HCT116 (cell line): ENCODE measurements at regions not wholly inside any gene's neighbourhood (a gene's known extent, or its start where the extent isn't known, plus 50 kb on each side); places are given as distances from the start of the nearest gene placed in this dataset.

ENCODE experiments used
- ATAC-seq: fragments of 200-7000 bp; cut with Tn5 transposase; 2 replicates; pipeline ENCODE4 v1.9.1; 2020; ENCODE audit warnings: mild to moderate bottlenecking, moderate library complexity
- BruUV-seq: library from RNA; stranded (reverse); fragments of 400-500 nt; replicated peaks from 2 replicates; lab custom pipeline; 2021; lab: Mats Ljungman, UMichigan
- CTCF ChIA-PET: fragments of 300-600 bp; sonication (Branson Sonifier 250); formaldehyde crosslinking; loops from one replicate; lab custom pipeline; 2021; ENCODE audit warnings: antibody characterized with exemption; lab: Charles Lee
- POLR2A ChIA-PET: fragments of 300-600, 350-600 bp; sonication (Branson Sonifier 250); formaldehyde crosslinking; loops from one replicate; lab custom pipeline; 2021; ENCODE audit warnings: antibody characterized with exemption; lab: Charles Lee
- RAD21 ChIA-PET, 2 experiments: fragments of 300-600 bp; sonication (Branson Sonifier 250); formaldehyde crosslinking; loops; one replicate each; lab custom pipeline; 2023; ENCODE audit warnings: low total read pairs in 2 of 2; ENCODE audit not compliant: uncharacterized antibody in 2 of 2, unreplicated experiment in 2 of 2, low non-redundant PET in 1 of 2; lab: Charles Lee
- DNase-seq: peaks from one replicate; pipeline ENCODE4 v3.0.0-alpha.2; 2010; ENCODE audit warnings: low read depth, low spot score
- H2AFZ ChIP-seq: fragments of 200-600 bp; shearing (Covaris generic), sonication (generic); 2 replicates; pipeline ENCODE4 v1.6.1; 2017; ENCODE audit warnings: low read depth, mixed run types, mixed read lengths, antibody characterized with exemption, low read length; ENCODE audit not compliant: poor library complexity, severe bottlenecking
- H3K27ac ChIP-seq: 2 replicates; pipeline ENCODE4 v1.5.1; 2012; ENCODE audit warnings: low read depth, low read length
- H3K27me3 ChIP-seq: fragments of 200-600 bp; sonication (generic); 2 replicates; pipeline ENCODE4 v1.6.1; 2016; ENCODE audit warnings: mixed run types, low read length, mixed read lengths; ENCODE audit not compliant: insufficient read depth
- H3K36me3 ChIP-seq, 2 experiments: fragments of 200-500 bp in 1 of 2; fragments of 200-600 bp in 1 of 2; sonication (Bioruptor generic) in 1 of 2; sonication (generic) in 1 of 2; 2 replicates each; pipeline versions ENCODE4 v1.5.1 to v1.6.1; 2014 to 2016; ENCODE audit warnings: low read length in 2 of 2, inconsistent platforms in 1 of 2, mixed read lengths in 1 of 2, mixed run types in 1 of 2; ENCODE audit not compliant: insufficient read depth in 2 of 2, control insufficient read depth in 1 of 2
- H3K4me1 ChIP-seq, 2 experiments: fragments of 200-600 bp in 1 of 2; sonication (generic) in 1 of 2; 2 replicates each; pipeline versions ENCODE4 v1.5.1 to v1.6.1; 2012 to 2017; ENCODE audit warnings: low read length in 2 of 2, inconsistent platforms in 1 of 2, mild to moderate bottlenecking in 1 of 2, mixed read lengths in 1 of 2, mixed run types in 1 of 2, moderate library complexity in 1 of 2; ENCODE audit not compliant: insufficient read depth in 2 of 2, control insufficient read depth in 1 of 2
- H3K4me2 ChIP-seq: fragments of 200-600 bp; sonication (generic); 2 replicates; pipeline ENCODE4 v1.6.1; 2017; ENCODE audit warnings: mixed run types, low read length, mixed read lengths
- H3K4me3 ChIP-seq, 2 experiments: fragments of 200-600 bp in 1 of 2; sonication (generic) in 1 of 2; replicated peaks in 1 of 2; 2 replicates each; pipeline ENCODE4 v1.5.1; 2011 to 2016; ENCODE audit warnings: low read length in 2 of 2, control low read depth in 1 of 2, low read depth in 1 of 2, mild to moderate bottlenecking in 1 of 2, mixed read lengths in 1 of 2, mixed run types in 1 of 2
- H3K79me2 ChIP-seq: fragments of 200-600 bp; sonication (generic); 2 replicates; pipeline ENCODE4 v1.6.1; 2017; ENCODE audit warnings: mild to moderate bottlenecking, mixed run types, low read length, moderate library complexity, mixed read lengths; ENCODE audit not compliant: insufficient read depth
- H3K9ac ChIP-seq: fragments of 200-600 bp; sonication (generic); 2 replicates; pipeline ENCODE4 v1.6.1; 2016; ENCODE audit warnings: low read length, mixed read lengths
- H3K9me2 ChIP-seq: fragments of 200-600 bp; sonication (generic), shearing (Covaris generic); 2 replicates; pipeline ENCODE4 v1.6.1; 2017; ENCODE audit warnings: mixed run types, mild to moderate bottlenecking, moderate library complexity; ENCODE audit not compliant: insufficient read depth
- H3K9me3 ChIP-seq, 2 experiments: fragments of 200-500 bp in 1 of 2; fragments of 200-600 bp in 1 of 2; sonication (Bioruptor generic) in 1 of 2; sonication (generic) in 1 of 2; 2 replicates each; pipeline ENCODE4 v1.6.1; 2014 to 2017; ENCODE audit warnings: low read length in 2 of 2, mixed read lengths in 2 of 2, inconsistent platforms in 1 of 2, low read depth in 1 of 2, mild to moderate bottlenecking in 1 of 2, mixed run types in 1 of 2, moderate library complexity in 1 of 2; ENCODE audit not compliant: control insufficient read depth in 1 of 2, insufficient read depth in 1 of 2
- H4K20me1 ChIP-seq: fragments of 200-600 bp; sonication (generic), shearing (Covaris generic); 2 replicates; pipeline ENCODE4 v1.6.1; 2017; ENCODE audit warnings: mixed run types, mild to moderate bottlenecking, moderate library complexity; ENCODE audit not compliant: insufficient read depth
- ATF3 ChIP-seq: IDR thresholded peaks from 2 replicates; pipeline ENCODE4 v1.6.1; 2012
- CBX3 ChIP-seq: IDR thresholded peaks from 2 replicates; pipeline ENCODE4 v1.6.1; 2012; ENCODE audit warnings: low read depth
- EGR1 ChIP-seq: IDR thresholded peaks from 2 replicates; pipeline ENCODE4 v1.6.1; 2012; ENCODE audit warnings: low read depth
- EZH2 ChIP-seq: fragments of 200-600 bp; sonication (generic); IDR thresholded peaks from 2 replicates; pipeline ENCODE4 v1.6.1; 2017; ENCODE audit warnings: antibody characterized with exemption, mixed run types
- EZH2phosphoT487 ChIP-seq: fragments of 200-600 bp; IDR thresholded peaks from 2 replicates; pipeline ENCODE4 v1.6.1; 2018; ENCODE audit warnings: antibody characterized with exemption, borderline replicate concordance
- FOSL1 ChIP-seq: IDR thresholded peaks from 2 replicates; pipeline ENCODE4 v1.6.1; 2012; ENCODE audit warnings: low read depth
- MAX ChIP-seq: IDR thresholded peaks from 2 replicates; pipeline ENCODE4 v1.6.1; 2012
- POLR2A ChIP-seq: IDR thresholded peaks from 2 replicates; pipeline ENCODE4 v1.7.0; 2011; ENCODE audit warnings: borderline replicate concordance; ENCODE audit not compliant: insufficient read depth, insufficient read length; ENCODE audit errors: extremely low read depth
- RAD21 ChIP-seq: IDR thresholded peaks from 2 replicates; pipeline ENCODE4 v1.6.1; 2012; ENCODE audit warnings: low read depth, mild to moderate bottlenecking
- REST ChIP-seq: IDR thresholded peaks from 2 replicates; pipeline ENCODE4 v1.6.1; 2012; ENCODE audit warnings: low read depth
- SP1 ChIP-seq: IDR thresholded peaks from 2 replicates; pipeline ENCODE4 v1.6.1; 2012; ENCODE audit warnings: low read depth
- TCF7L2 ChIP-seq: IDR thresholded peaks from 2 replicates; pipeline ENCODE4 v1.7.0; 2011; ENCODE audit warnings: borderline replicate concordance, inconsistent platforms; ENCODE audit not compliant: insufficient read depth, insufficient read length; ENCODE audit errors: extremely low read depth
- YY1 ChIP-seq: IDR thresholded peaks from 2 replicates; pipeline ENCODE4 v1.6.1; 2011; ENCODE audit warnings: low read length, low read depth, moderate library complexity, mild to moderate bottlenecking; ENCODE audit not compliant: insufficient replicate concordance; ENCODE audit errors: extremely low read depth
- ZBTB33 ChIP-seq: IDR thresholded peaks from 2 replicates; pipeline ENCODE4 v1.6.1; 2011; ENCODE audit warnings: mild to moderate bottlenecking, low read length, moderate library complexity; ENCODE audit not compliant: insufficient replicate concordance; ENCODE audit errors: extremely low read depth
- ZNF274 ChIP-seq: fragments of 200-500 bp; sonication (Bioruptor generic); IDR thresholded peaks from 2 replicates; pipeline ENCODE4 v1.6.1; 2014; ENCODE audit warnings: mild to moderate bottlenecking, low read depth, low read length, inconsistent platforms
- intact Hi-C: fragments of 100-400 bp; cut with micrococcal nuclease; formaldehyde crosslinking; loops from 2 replicates; pipeline ENCODE4 v1.10.0; 2022

- no peaks in the 10 kb centered on the region for H3K27me3 ChIP-seq
- DNase-seq (no peak), ATAC-seq (no peak)
- H3K9me2 ChIP-seq: no peaks in the 10 kb centered on the region
- no peak for TF ChIP-seq FOSL1
- TF ChIP-seq SP1: no peak
- TF ChIP-seq ATF3: no peak
- TF ChIP-seq EZH2phosphoT487: no peak
- TF ChIP-seq CBX3: no peak
- no peak for TF ChIP-seq POLR2A
- TF ChIP-seq RAD21: no peak
- no peak for TF ChIP-seq ZBTB33
- TF ChIP-seq EGR1: no peak
- TF ChIP-seq MAX: no peak
- TF ChIP-seq EZH2: no peak
- no peak for TF ChIP-seq TCF7L2
- no peak for TF ChIP-seq ZNF274
- no peak for TF ChIP-seq YY1
- no peak for TF ChIP-seq REST
- H4K20me1 ChIP-seq: no peaks in the 10 kb centered on the region
- peaks cover 0 to 17% of the 10 kb centered on the region in 2 experiments; a peak in 2 of 4 replicates for H3K9me3 ChIP-seq
- H3K27ac ChIP-seq: no peak overlapping the region
- CTCF ChIA-PET: no interaction called here
- no peak overlapping the region for H2AFZ ChIP-seq
- intact Hi-C loops: no loop called here
- no peak overlapping the region for H3K4me2 ChIP-seq
- POLR2A ChIA-PET: no interaction called here
- no peaks in the 10 kb centered on the region for H3K4me1 ChIP-seq
- BruUV-seq: no TSS peak
- RAD21 ChIA-PET: no interaction called here
- no peak overlapping the region for H3K4me3 ChIP-seq
- no peaks in the 10 kb centered on the region for H3K36me3 ChIP-seq
- H3K79me2 ChIP-seq: no peaks in the 10 kb centered on the region
- no peak overlapping the region for H3K9ac ChIP-seq
These were observed 650.5 kb downstream of the GALR1 start for GRCh38 chr18:77899972-77900754.
